ENCODE measurements at regions not wholly inside any gene's neighbourhood (a gene's known extent, or its start where the extent isn't known, plus 50 kb on each side); places are given as distances from the start of the nearest gene placed in this dataset.

DNA sequence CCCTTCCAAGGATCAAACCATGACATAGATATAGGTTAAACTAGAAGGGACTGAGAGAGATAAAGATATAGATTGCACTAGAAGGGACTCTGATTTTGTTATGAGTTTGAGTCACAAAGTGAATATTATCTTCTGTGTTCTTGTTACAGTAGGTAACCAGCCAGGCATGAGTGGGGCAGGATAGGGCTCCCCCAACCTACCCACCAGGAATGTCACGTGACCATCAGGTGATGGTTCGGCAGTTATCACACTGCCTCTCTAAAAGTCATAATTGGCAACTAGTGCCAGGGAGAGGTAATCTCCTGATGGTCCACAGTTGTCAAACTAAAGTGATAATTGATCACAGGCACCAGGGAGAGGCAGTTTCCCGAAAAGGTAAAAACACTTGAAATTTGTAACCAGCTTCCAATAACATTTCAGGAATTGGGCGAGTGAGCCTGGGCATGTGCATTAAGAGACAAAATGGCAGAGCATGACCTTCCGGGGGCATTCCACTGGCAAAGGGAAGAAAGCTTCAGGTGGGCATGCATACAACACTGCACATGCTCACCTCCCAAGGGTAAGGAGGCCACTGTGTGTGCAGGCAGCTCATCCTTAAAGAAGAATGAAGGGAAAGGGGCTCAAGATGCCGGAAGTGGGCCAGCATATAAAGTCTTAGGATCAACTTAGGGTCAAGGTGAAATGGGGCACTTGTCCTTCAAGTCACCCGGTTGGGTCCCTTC, 533.6 kb upstream of the HTR2C start:
- Histone ChIP-seq H3K79me2 (ENCODE audit: insufficient read depth, low read length) (no peaks in the 10 kb centered on the region), H2AFZ (ENCODE audit: low read depth, low read length, severe bottlenecking) (no peak overlapping the region), H3K36me3 (ENCODE audit: low read length) (no peaks in the 10 kb centered on the region), H3K9me2 (replicated peaks; ENCODE audit: insufficient read depth, low read length) (no peaks in the 10 kb centered on the region), H3K4me2 (ENCODE audit: low read depth, low read length, poor library complexity, severe bottlenecking) (no peak overlapping the region), H3K9ac (ENCODE audit: low read length) (no peak overlapping the region), H3F3A (ENCODE audit: insufficient read depth) (no peaks in the 10 kb centered on the region), H4K20me1 (ENCODE audit: low read depth, low read length) (no peaks in the 10 kb centered on the region), H3K4me3 (ENCODE audit: insufficient read depth, low read length, poor library complexity, severe bottlenecking) (no peak overlapping the region), H3K27ac (ENCODE audit: low read depth, low read length) (no peak overlapping the region), H3K27me3 (ENCODE audit: low read length) (no peaks in the 10 kb centered on the region), H3K9me3 (ENCODE audit: insufficient read depth, low read length) (no peaks in the 10 kb centered on the region)
- TF ChIP-seq, protein P1, sequence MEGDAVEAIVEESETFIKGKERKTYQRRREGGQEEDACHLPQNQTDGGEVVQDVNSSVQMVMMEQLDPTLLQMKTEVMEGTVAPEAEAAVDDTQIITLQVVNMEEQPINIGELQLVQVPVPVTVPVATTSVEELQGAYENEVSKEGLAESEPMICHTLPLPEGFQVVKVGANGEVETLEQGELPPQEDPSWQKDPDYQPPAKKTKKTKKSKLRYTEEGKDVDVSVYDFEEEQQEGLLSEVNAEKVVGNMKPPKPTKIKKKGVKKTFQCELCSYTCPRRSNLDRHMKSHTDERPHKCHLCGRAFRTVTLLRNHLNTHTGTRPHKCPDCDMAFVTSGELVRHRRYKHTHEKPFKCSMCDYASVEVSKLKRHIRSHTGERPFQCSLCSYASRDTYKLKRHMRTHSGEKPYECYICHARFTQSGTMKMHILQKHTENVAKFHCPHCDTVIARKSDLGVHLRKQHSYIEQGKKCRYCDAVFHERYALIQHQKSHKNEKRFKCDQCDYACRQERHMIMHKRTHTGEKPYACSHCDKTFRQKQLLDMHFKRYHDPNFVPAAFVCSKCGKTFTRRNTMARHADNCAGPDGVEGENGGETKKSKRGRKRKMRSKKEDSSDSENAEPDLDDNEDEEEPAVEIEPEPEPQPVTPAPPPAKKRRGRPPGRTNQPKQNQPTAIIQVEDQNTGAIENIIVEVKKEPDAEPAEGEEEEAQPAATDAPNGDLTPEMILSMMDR (IDR thresholded peaks at IDR 0.05; ENCODE audit: insufficient read depth, low read length, poor library complexity, severe bottlenecking) = no peak
- TF ChIP-seq EZH2phosphoT487 (conservative IDR thresholded peaks at IDR 0.05; ENCODE audit: low read length) = no peak

GRCh38 chrX:114049063-114049462, 534.8 kb upstream of the HTR2C start:
- Histone ChIP-seq H3K9me3 (ENCODE audit: insufficient read depth, low read length) (no peaks in the 10 kb centered on the region), H3K4me2 (ENCODE audit: low read depth, low read length, poor library complexity, severe bottlenecking) (no peak overlapping the region), H4K20me1 (ENCODE audit: low read depth, low read length) (no peaks in the 10 kb centered on the region), H3K9me2 (replicated peaks; ENCODE audit: insufficient read depth, low read length) (no peaks in the 10 kb centered on the region), H3K36me3 (ENCODE audit: low read length) (no peaks in the 10 kb centered on the region), H3K27ac (ENCODE audit: low read depth, low read length) (no peak overlapping the region), H2AFZ (ENCODE audit: low read depth, low read length, severe bottlenecking) (no peak overlapping the region), H3K79me2 (ENCODE audit: insufficient read depth, low read length) (no peaks in the 10 kb centered on the region), H3F3A (ENCODE audit: insufficient read depth) (no peaks in the 10 kb centered on the region), H3K27me3 (ENCODE audit: low read length) (no peaks in the 10 kb centered on the region), H3K9ac (ENCODE audit: low read length) (no peak overlapping the region), H3K4me3 (ENCODE audit: insufficient read depth, low read length, poor library complexity, severe bottlenecking) (no peak overlapping the region)
- TF ChIP-seq EZH2phosphoT487 (conservative IDR thresholded peaks at IDR 0.05; ENCODE audit: low read length) = no peak
- TF ChIP-seq, protein P1 (IDR thresholded peaks at IDR 0.05; ENCODE audit: insufficient read depth, low read length, poor library complexity, severe bottlenecking) = no peak

DNA sequence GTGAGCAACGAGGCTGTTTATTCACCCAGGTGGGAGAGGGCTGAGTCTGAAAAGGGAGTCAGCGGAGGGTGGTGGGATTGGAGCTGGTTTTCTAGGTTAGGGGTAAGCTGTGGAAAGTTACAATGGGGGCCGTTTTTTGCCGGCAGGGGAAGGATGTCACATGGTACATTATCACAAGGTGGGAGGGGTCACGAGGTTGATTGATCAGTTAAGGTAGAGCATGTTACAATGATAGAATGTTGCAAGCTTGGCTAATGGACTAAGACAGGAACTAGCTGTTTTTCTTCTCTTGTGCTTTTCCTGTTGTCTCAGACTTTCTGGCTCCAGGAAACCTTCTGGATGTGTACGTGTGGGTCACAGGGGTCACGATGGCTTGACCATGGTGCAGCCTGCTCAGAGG, 536.3 kb upstream of the HTR2C start:
- H3K27ac ChIP-seq (ENCODE audit: low read depth, low read length) = no peak overlapping the region
- H3K36me3 ChIP-seq (ENCODE audit: low read length) = no peaks in the 10 kb centered on the region
- H3K9me2 ChIP-seq (replicated peaks; ENCODE audit: insufficient read depth, low read length) = no peaks in the 10 kb centered on the region
- no peaks in the 10 kb centered on the region for H4K20me1 ChIP-seq (ENCODE audit: low read depth, low read length)
- TF ChIP-seq, protein P1 (IDR thresholded peaks at IDR 0.05; ENCODE audit: insufficient read depth, low read length, poor library complexity, severe bottlenecking) = no peak
- no peak for TF ChIP-seq EZH2phosphoT487 (conservative IDR thresholded peaks at IDR 0.05; ENCODE audit: low read length)
- no peaks in the 10 kb centered on the region for H3K27me3 ChIP-seq (ENCODE audit: low read length)
- H3K79me2 ChIP-seq (ENCODE audit: insufficient read depth, low read length) = no peaks in the 10 kb centered on the region
- no peaks in the 10 kb centered on the region for H3F3A ChIP-seq (ENCODE audit: insufficient read depth)
- H2AFZ ChIP-seq (ENCODE audit: low read depth, low read length, severe bottlenecking) = no peak overlapping the region
- no peak overlapping the region for H3K4me3 ChIP-seq (ENCODE audit: insufficient read depth, low read length, poor library complexity, severe bottlenecking)
- H3K9ac ChIP-seq (ENCODE audit: low read length) = no peak overlapping the region
- H3K9me3 ChIP-seq (ENCODE audit: insufficient read depth, low read length) = no peaks in the 10 kb centered on the region
- H3K4me2 ChIP-seq (ENCODE audit: low read depth, low read length, poor library complexity, severe bottlenecking) = no peak overlapping the region
